GM12892 (cell line): ENCODE measurements at regions not wholly inside any gene's neighbourhood (a gene's known extent, or its start where the extent isn't known, plus 50 kb on each side); places are given as distances from the start of the nearest gene placed in this dataset.

Experiments used
- POLR2A ChIP-seq: IDR thresholded peaks from 2 replicates; pipeline ENCODE4 v1.6.1; 2011; ENCODE audit warnings: low read depth, low read length, control low read depth
- POLR2AphosphoS5 ChIP-seq: IDR thresholded peaks from 2 replicates; pipeline ENCODE4 v1.6.1; 2011; ENCODE audit warnings: low read depth, low read length, control low read depth
- TAF1 ChIP-seq: IDR thresholded peaks from 2 replicates; pipeline ENCODE4 v1.6.1; 2011; ENCODE audit warnings: low read depth, mild to moderate bottlenecking, control low read depth, low read length, borderline replicate concordance

DNA sequence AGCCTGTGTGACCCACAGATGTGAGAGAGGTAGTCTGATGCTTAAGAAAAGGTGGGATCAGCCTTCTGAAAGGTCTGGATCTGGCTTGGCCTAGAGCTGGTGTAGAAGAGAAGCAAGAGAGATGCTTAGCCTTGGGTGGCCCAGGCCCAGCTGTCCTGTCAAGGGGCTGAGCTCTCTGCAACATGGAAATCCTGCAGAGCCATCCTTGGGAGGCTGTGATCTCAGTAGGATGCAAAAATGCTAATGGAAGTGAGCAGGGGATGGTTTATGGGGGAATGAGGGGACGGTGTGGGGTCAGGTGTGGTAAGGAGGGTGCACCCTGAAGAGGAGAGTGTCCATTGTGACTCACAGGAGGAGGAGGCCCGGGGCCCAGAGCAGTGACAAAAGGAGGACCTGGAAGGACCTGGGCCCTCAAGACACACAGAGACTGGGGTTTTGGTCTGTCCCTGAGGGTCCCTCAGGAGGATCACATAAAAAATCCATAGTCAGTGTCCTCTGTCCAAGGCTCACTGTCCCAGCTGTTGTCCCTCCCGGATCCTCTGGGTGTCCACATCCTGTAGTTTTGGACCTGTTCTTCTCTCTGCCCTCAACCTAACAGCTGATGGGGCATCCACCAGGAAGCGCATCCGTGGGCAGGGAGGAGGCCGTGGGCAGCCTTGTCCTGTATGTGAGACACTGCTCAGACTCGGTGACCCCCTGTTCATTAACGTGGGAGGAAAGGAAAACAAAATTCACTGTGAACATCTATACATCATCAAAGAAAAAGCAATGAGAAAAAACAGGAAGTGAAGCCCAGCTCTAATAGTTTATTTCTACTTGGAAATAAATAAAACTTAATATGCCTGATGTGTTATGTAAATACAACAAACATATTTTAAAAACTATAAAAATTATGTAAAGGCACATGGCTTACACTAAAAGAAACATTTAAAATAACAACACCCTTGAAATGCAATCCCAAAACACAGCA lies 129.8 kb downstream of the ZNF280B start:
- TF ChIP-seq TAF1 (no peak), POLR2AphosphoS5 (no peak), POLR2A (no peak)
